Testis (tissue), 2 donors: ENCODE measurements at regions not wholly inside any gene's neighbourhood (a gene's known extent, or its start where the extent isn't known, plus 50 kb on each side); places are given as distances from the start of the nearest gene placed in this dataset.

ENCODE experiments used
- CTCF ChIP-seq, 3 experiments: fragments of 450-650 bp in 2 of 3; fragments of 200-600 bp in 1 of 3; sonication (generic) in 1 of 3; IDR thresholded peaks; one replicate each; pipeline ENCODE4 v1.5.1; 2016 to 2019; ENCODE audit warnings: antibody characterized with exemption in 3 of 3, mild to moderate bottlenecking in 2 of 3, moderate library complexity in 1 of 3
- POLR2A ChIP-seq: fragments of 450-650 bp; IDR thresholded peaks from one replicate; pipeline ENCODE4 v1.6.1; 2017; ENCODE audit warnings: antibody characterized with exemption, mild to moderate bottlenecking, moderate library complexity

- TF ChIP-seq CTCF (IDR thresholded peaks at IDR 0.05) (no peak), POLR2A (no peak)
Measured at GRCh38 chr13:74289861-74290773, 155.9 kb upstream of the KLF12 start.
